Endothelial cell of umbilical vein (primary cell): ENCODE measurements at regions not wholly inside any gene's neighbourhood (a gene's known extent, or its start where the extent isn't known, plus 50 kb on each side); places are given as distances from the start of the nearest gene placed in this dataset.

Experiments used
- BruUV-seq: library from RNA; stranded (reverse); fragments of 400-500 nt; replicated peaks from 2 replicates; lab custom pipeline; 2021; lab: Mats Ljungman, UMichigan
- CTCF ChIA-PET: fragments of 300-600, 350-600 bp; sonication (Branson Sonifier 250); formaldehyde crosslinking; loops from one replicate; lab custom pipeline; 2021; ENCODE audit warnings: antibody characterized with exemption, inconsistent platforms; lab: Charles Lee
- POLR2A ChIA-PET: fragments of 300-600, 350-600 bp; sonication (Branson Sonifier 250); formaldehyde crosslinking; loops from one replicate; lab custom pipeline; 2021; ENCODE audit warnings: antibody characterized with exemption, inconsistent platforms; lab: Charles Lee
- DNase-seq: peaks from one replicate; pipeline ENCODE4 v3.0.0-alpha.2; 2011; ENCODE audit warnings: low read depth, low spot score
- FAIRE-seq: peaks from 2 replicates; lab custom pipeline; 2011; peaks lifted over from hg19 to GRCh38; lab: Jason Lieb, UNC
- H2AFZ ChIP-seq: 2 replicates; pipeline ENCODE4 v1.6.0; 2012; ENCODE audit warnings: low read depth, low read length, control low read depth, inconsistent platforms
- H3K27ac ChIP-seq: 2 replicates; pipeline ENCODE4 v1.5.1; 2011; ENCODE audit warnings: low read depth, mild to moderate bottlenecking, control low read depth, low read length, moderate library complexity; ENCODE audit not compliant: insufficient read depth
- H3K27me3 ChIP-seq, 2 experiments: 2 replicates each; pipeline versions ENCODE4 v1.6.0 to v1.6.1; 2011; ENCODE audit warnings: low read length in 2 of 2, mixed read lengths in 1 of 2; ENCODE audit not compliant: control insufficient read depth in 2 of 2, insufficient read depth in 2 of 2
- H3K36me3 ChIP-seq, 2 experiments: 2 replicates in 1 of 2; 3 replicates in 1 of 2; pipeline ENCODE4 v1.5.1; 2011; ENCODE audit warnings: low read length in 2 of 2, mild to moderate bottlenecking in 1 of 2, moderate library complexity in 1 of 2; ENCODE audit not compliant: control insufficient read depth in 2 of 2, insufficient read depth in 2 of 2; ENCODE audit errors: extremely low read depth in 1 of 2
- H3K4me1 ChIP-seq: 3 replicates; pipeline ENCODE4 v1.5.1; 2011; ENCODE audit warnings: mild to moderate bottlenecking, low read length; ENCODE audit not compliant: control insufficient read depth, insufficient read depth; ENCODE audit errors: extremely low read depth
- H3K4me2 ChIP-seq: 2 replicates; pipeline ENCODE4 v1.6.1; 2011; ENCODE audit warnings: low read length, control low read depth, mixed read lengths; ENCODE audit not compliant: insufficient read depth
- H3K4me3 ChIP-seq, 3 experiments: fragments of 200-600 bp in 1 of 3; sonication (generic), shearing (Covaris generic) in 1 of 3; replicated peaks in 1 of 3; 2 replicates each; pipeline ENCODE4 v1.5.1; 2011 to 2016; ENCODE audit warnings: control low read depth in 3 of 3, low read length in 3 of 3, mild to moderate bottlenecking in 2 of 3, inconsistent platforms in 1 of 3, low read depth in 1 of 3, moderate library complexity in 1 of 3; ENCODE audit not compliant: insufficient read depth in 1 of 3
- H3K79me2 ChIP-seq: 2 replicates; pipeline ENCODE4 v1.6.0; 2012; ENCODE audit warnings: low read length, inconsistent platforms; ENCODE audit not compliant: control insufficient read depth, insufficient read depth
- H3K9ac ChIP-seq: replicated peaks from 2 replicates; pipeline ENCODE3; 2011; ENCODE audit warnings: low read length, control low read depth; ENCODE audit not compliant: insufficient read depth; ENCODE audit errors: extremely low read depth
- H3K9me1 ChIP-seq: replicated peaks from 3 replicates; pipeline ENCODE4 v1.6.0; 2011; ENCODE audit warnings: mild to moderate bottlenecking, low read length; ENCODE audit not compliant: control insufficient read depth, insufficient read depth; ENCODE audit errors: extremely low read depth
- H3K9me3 ChIP-seq: replicated peaks from 2 replicates; pipeline ENCODE4 v1.5.1; 2012; ENCODE audit warnings: low read length, inconsistent platforms; ENCODE audit not compliant: control insufficient read depth, insufficient read depth
- H4K20me1 ChIP-seq: replicated peaks from 2 replicates; pipeline ENCODE3; 2011; ENCODE audit warnings: mild to moderate bottlenecking, low read length; ENCODE audit not compliant: control insufficient read depth, insufficient read depth; ENCODE audit errors: extremely low read depth
- EZH2 ChIP-seq: IDR thresholded peaks from 2 replicates; pipeline ENCODE4 v1.6.1; 2012; ENCODE audit warnings: borderline replicate concordance, low read depth, mild to moderate bottlenecking, moderate library complexity, low read length, inconsistent platforms; ENCODE audit not compliant: severe bottlenecking
- FOS ChIP-seq: IDR thresholded peaks from 2 replicates; pipeline ENCODE4 v1.6.1; 2011; ENCODE audit warnings: mild to moderate bottlenecking, low read length, moderate library complexity, borderline replicate concordance; ENCODE audit not compliant: insufficient read depth
- GATA2 ChIP-seq: IDR thresholded peaks from 2 replicates; pipeline ENCODE4 v1.7.0; 2011; ENCODE audit warnings: low read depth, mild to moderate bottlenecking, moderate library complexity, mixed read lengths, low read length; ENCODE audit not compliant: insufficient read length, insufficient read depth
- JUN ChIP-seq: IDR thresholded peaks from 2 replicates; pipeline ENCODE4 v1.6.1; 2011; ENCODE audit warnings: borderline replicate concordance, low read depth; ENCODE audit not compliant: insufficient read length, insufficient read depth
- MYC ChIP-seq: IDR thresholded peaks from one replicate; pipeline ENCODE4 v1.6.1; 2011; ENCODE audit warnings: mild to moderate bottlenecking, low read depth, low read length
- POLR2A ChIP-seq: IDR thresholded peaks from 2 replicates; pipeline ENCODE4 v1.6.1; 2012; ENCODE audit warnings: low read depth, mild to moderate bottlenecking, control low read depth, low read length
- POLR2AphosphoS5 ChIP-seq: IDR thresholded peaks from 2 replicates; pipeline ENCODE4 v1.6.1; 2012; ENCODE audit warnings: low read depth, mild to moderate bottlenecking, control low read depth, low read length, moderate library complexity; ENCODE audit not compliant: insufficient read depth
- dilution Hi-C: fragments of 300-500 bp; cut with MboI; formaldehyde crosslinking; loops from one replicate; pipeline ENCODE4 v1.15.0; 2019; ENCODE audit warnings: low sequenced_read_pairs; ENCODE audit not compliant: extremely low pct_ligation_motif_present
- intact Hi-C: fragments of 100-400 bp; cut with micrococcal nuclease; formaldehyde crosslinking; loops from one replicate; pipeline ENCODE4 v1.10.0; 2022
- TF ChIP-seq, protein P1 (sequence below), 2 donors: IDR thresholded peaks; 1 replicate in 1 of 2; 2 replicates in 1 of 2; pipeline ENCODE4 v1.5.1; 2011; ENCODE audit warnings: low read length in 2 of 2, mild to moderate bottlenecking in 2 of 2, moderate library complexity in 2 of 2, control low read depth in 1 of 2, inconsistent platforms in 1 of 2, low read depth in 1 of 2; ENCODE audit not compliant: insufficient read depth in 1 of 2; ENCODE audit errors: extremely low read depth in 1 of 2
- TF ChIP-seq, protein P2 (sequence below): IDR thresholded peaks from 2 replicates; pipeline ENCODE4 v1.6.1; 2011; ENCODE audit not compliant: insufficient read depth, insufficient read length

DNA sequence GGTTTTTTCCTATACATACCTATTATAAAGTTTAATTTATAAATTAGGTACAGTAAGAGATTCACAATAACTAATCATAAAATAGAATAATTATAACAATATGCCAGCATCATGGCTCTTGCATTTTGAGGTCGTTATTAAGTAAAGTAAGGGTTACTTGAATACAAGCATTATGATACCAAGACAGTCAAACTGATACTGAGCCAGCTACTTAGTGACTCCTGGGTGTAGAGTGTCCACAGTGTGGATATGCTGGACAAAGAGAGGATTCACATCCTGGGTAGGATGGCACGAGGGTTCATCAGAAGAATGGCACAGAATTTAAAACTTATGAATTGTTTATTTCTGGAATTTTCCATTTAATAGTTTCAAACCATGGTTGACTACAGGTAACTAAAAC lies 157.2 kb upstream of the IL12A start:
- Histone ChIP-seq H3K9me3 (no peaks in the 10 kb centered on the region), H3K4me3 (no peak overlapping the region), H3K79me2 (peaks cover 62% of the 10 kb centered on the region), H3K9me1 (no peaks in the 10 kb centered on the region), H2AFZ (no peak overlapping the region), H3K36me3 (no peaks in the 10 kb centered on the region), H4K20me1 (no peaks in the 10 kb centered on the region), H3K27me3 (no peaks in the 10 kb centered on the region), H3K27ac (no peak overlapping the region), H3K9ac (no peak overlapping the region), H3K4me2 (no peak overlapping the region), H3K4me1 (peaks cover 35% of the 10 kb centered on the region)
- dilution Hi-C loops: no loop called here
- DNase-seq: no peak
- no peak for TF ChIP-seq POLR2AphosphoS5
- TF ChIP-seq, protein P1, sequence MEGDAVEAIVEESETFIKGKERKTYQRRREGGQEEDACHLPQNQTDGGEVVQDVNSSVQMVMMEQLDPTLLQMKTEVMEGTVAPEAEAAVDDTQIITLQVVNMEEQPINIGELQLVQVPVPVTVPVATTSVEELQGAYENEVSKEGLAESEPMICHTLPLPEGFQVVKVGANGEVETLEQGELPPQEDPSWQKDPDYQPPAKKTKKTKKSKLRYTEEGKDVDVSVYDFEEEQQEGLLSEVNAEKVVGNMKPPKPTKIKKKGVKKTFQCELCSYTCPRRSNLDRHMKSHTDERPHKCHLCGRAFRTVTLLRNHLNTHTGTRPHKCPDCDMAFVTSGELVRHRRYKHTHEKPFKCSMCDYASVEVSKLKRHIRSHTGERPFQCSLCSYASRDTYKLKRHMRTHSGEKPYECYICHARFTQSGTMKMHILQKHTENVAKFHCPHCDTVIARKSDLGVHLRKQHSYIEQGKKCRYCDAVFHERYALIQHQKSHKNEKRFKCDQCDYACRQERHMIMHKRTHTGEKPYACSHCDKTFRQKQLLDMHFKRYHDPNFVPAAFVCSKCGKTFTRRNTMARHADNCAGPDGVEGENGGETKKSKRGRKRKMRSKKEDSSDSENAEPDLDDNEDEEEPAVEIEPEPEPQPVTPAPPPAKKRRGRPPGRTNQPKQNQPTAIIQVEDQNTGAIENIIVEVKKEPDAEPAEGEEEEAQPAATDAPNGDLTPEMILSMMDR (IDR thresholded peaks at IDR 0.05; ENCODE audit: extremely low read depth in 1 of 2, insufficient read depth in 1 of 2, low read depth in 1 of 2, low read length in 2 of 2): no peak
- no peak for TF ChIP-seq JUN
- TF ChIP-seq, protein P2, sequence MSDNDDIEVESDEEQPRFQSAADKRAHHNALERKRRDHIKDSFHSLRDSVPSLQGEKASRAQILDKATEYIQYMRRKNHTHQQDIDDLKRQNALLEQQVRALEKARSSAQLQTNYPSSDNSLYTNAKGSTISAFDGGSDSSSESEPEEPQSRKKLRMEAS: no peak
- no peak for TF ChIP-seq POLR2A
- TF ChIP-seq EZH2: no peak
- TF ChIP-seq MYC: no peak
- TF ChIP-seq FOS: no peak
- no peak for TF ChIP-seq GATA2
- ChIA-PET CTCF (interaction anchor here (2.5 to 10.5 kb wide), 4 partner anchors 20 to 175 kb away, joined by 8 to 201 read pairs (median 88); no protein-coding TSS in a partner anchor), POLR2A (interaction anchor here (3.4 kb wide), 1 partner anchor 22 kb away, joined by 45 read pairs; no protein-coding TSS in a partner anchor)
- intact Hi-C loops: no loop called here
- no TSS peak for BruUV-seq
- no peak for FAIRE-seq
